ENCODE measurements at regions not wholly inside any gene's neighbourhood (a gene's known extent, or its start where the extent isn't known, plus 50 kb on each side); places are given as distances from the start of the nearest gene placed in this dataset.

GRCh38 chrX:38860106-38861013 lies 59.1 kb downstream of the MID1IP1 start:
- TF ChIP-seq CTCF (IDR thresholded peaks at IDR 0.05; ENCODE audit: low read length) (no peak), EZH2 (IDR thresholded peaks at IDR 0.05; ENCODE audit: borderline replicate concordance, low read length) (no peak)
